SK-N-SH (cell line): ENCODE measurements at regions not wholly inside any gene's neighbourhood (a gene's known extent, or its start where the extent isn't known, plus 50 kb on each side); places are given as distances from the start of the nearest gene placed in this dataset.

ENCODE experiments used
- CHD2 ChIP-seq: fragments of 150-350 bp; IDR thresholded peaks from 2 replicates; pipeline ENCODE4 v1.6.1; 2018; ENCODE audit warnings: low read length; ENCODE audit not compliant: partially characterized antibody
- ELF1 ChIP-seq: IDR thresholded peaks from 2 replicates; pipeline ENCODE4 v1.4.0; 2012
- GABPA ChIP-seq: IDR thresholded peaks from 2 replicates; pipeline ENCODE4 v1.4.0; 2012; ENCODE audit warnings: low read depth, mild to moderate bottlenecking
- JUND ChIP-seq: IDR thresholded peaks from 2 replicates; pipeline ENCODE4 v1.4.0; 2012
- MAX ChIP-seq: IDR thresholded peaks from 2 replicates; pipeline ENCODE4 v1.4.0; 2012; ENCODE audit warnings: low read depth
- NRF1 ChIP-seq: IDR thresholded peaks from 2 replicates; pipeline ENCODE4 v1.6.1; 2012; ENCODE audit warnings: low read depth, mild to moderate bottlenecking, low read length
- SMC3 ChIP-seq: IDR thresholded peaks from 2 replicates; pipeline ENCODE4 v1.6.1; 2012; ENCODE audit warnings: low read depth, low read length, improper control_type of control experiment
- TAF1 ChIP-seq: IDR thresholded peaks from 2 replicates; pipeline ENCODE4 v1.6.1; 2012; ENCODE audit warnings: low read depth, mild to moderate bottlenecking, low read length, moderate library complexity, borderline replicate concordance
- TF ChIP-seq, protein P1 (sequence below): fragments of 200-600 bp; sonication (generic); IDR thresholded peaks from 2 replicates; pipeline ENCODE4 v1.6.1; 2017; ENCODE audit warnings: antibody characterized with exemption, mild to moderate bottlenecking, moderate library complexity

GRCh38 chr10:85124603-85125051, 796.2 kb downstream of the CCSER2 start:
- TF ChIP-seq CHD2 (no peak), SMC3 (no peak), MAX (no peak), ELF1 (no peak), JUND (no peak), NRF1 (no peak), TAF1 (no peak), GABPA (no peak)
- TF ChIP-seq, protein P1, sequence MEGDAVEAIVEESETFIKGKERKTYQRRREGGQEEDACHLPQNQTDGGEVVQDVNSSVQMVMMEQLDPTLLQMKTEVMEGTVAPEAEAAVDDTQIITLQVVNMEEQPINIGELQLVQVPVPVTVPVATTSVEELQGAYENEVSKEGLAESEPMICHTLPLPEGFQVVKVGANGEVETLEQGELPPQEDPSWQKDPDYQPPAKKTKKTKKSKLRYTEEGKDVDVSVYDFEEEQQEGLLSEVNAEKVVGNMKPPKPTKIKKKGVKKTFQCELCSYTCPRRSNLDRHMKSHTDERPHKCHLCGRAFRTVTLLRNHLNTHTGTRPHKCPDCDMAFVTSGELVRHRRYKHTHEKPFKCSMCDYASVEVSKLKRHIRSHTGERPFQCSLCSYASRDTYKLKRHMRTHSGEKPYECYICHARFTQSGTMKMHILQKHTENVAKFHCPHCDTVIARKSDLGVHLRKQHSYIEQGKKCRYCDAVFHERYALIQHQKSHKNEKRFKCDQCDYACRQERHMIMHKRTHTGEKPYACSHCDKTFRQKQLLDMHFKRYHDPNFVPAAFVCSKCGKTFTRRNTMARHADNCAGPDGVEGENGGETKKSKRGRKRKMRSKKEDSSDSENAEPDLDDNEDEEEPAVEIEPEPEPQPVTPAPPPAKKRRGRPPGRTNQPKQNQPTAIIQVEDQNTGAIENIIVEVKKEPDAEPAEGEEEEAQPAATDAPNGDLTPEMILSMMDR = no peak
